ENCODE measurements at regions not wholly inside any gene's neighbourhood (a gene's known extent, or its start where the extent isn't known, plus 50 kb on each side); places are given as distances from the start of the nearest gene placed in this dataset.
A peak's percentile ranks its signal among the peaks of the same experiment; 100 is the strongest.
"Not testable (repeated sequence)": the region's sequence is repeated elsewhere in the genome, so short reads cannot be mapped to it uniquely, and the experiment has no call there.

GRCh38 chr18:39454866-39455265 is 1889.3 kb upstream of the CELF4 start:
- no peak for DNase-seq

DNA sequence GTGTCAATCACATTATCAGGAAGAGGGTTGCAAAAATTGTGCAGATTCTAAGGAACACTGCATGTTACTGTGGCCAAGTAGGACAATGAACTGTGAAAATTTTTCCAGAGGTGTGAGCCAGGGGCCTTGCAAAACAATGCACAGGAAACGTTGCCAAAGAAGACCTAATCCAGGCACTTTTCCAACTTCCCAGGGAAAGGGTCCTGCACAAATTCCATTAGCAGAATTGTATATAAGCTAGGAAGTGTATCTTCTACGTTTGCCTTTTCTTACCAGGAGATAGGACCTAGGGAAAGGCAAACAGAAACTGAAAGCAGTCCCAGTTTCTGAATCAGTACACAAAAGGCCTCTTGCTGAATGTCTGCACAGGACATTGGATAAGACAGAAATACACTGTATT is 1888.3 kb upstream of the CELF4 start:
- no peak for DNase-seq

DNA sequence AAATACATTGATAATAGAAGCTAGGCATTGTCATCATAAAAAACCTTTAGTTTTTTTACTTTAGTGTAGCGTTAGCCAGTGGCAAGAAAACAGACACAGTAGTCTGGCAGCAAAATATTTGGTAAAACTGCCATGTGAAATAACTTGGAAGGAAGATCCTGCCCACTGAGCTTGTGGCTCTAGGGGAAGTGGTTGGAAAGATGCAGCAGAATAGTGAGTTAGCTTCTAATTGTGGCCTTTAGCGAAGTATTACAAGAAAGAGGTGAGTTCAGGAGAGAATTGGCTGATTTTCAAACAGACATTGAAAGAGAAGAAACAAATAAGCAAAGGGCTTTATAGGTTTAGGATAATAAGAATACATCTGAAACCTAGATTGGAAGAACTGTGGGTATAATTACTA is 1887.8 kb upstream of the CELF4 start:
- no peak for DNase-seq

DNA sequence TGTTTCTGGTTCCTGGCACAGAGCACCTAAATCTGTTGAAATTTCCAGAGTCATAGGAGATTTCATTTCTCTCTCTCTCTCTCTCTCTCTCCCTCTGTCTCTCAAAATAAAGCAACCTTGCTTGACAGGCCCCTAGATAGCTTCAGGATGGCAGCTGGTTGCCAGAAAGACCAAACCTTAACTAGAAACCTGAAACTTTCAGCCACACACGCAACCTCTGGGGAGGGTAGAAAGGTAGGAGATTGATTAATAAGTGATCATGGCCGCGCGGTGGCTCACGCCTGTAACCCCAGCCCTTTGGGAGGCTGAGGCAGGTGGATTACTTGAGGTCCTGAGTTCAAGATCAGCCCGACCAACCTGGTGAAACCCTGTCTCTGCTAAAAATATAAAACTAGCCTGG is 1885.4 kb upstream of the CELF4 start:
- DNase-seq: no peak

DNA sequence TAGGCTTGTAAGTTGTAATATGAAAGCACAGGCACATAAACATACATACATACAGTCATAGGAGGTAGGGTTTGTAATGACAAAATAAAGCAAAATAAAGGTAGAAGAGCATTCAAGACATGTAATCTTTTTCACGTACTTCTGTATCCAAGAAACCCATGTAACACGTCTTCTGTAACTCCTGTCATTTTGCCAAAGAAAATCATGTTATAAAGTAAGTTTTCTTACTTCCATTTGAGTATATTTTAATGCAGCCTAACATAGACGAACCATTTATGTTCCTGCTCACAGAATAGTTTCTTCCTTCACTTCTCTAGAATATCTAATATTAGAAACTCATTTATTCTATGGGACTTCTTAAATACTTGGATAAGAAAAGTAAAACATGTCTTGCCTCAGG is 1884.0 kb upstream of the CELF4 start:
- no peak for DNase-seq

DNA sequence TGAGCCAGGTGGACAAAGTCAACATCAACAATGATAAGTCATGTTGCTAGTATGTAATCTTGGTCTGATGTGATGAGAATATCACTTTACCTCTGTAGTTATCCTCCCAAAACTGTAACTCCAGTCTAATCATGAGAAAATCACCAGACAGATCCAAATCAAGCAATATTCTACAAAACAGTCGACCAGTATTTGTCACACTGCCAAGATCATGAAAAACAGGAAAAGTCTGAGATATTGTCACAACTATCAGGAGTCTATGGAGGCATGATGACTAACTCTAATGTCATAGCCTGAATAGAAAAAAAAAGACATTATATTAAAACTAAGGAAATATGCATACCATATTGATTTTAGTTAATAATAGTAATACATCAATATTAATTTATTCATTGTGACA is 1883.3 kb upstream of the CELF4 start:
- no peak for DNase-seq

GRCh38 chr18:39444957-39445356 is 1879.4 kb upstream of the CELF4 start:
- not testable (repeated sequence) for DNase-seq

DNA sequence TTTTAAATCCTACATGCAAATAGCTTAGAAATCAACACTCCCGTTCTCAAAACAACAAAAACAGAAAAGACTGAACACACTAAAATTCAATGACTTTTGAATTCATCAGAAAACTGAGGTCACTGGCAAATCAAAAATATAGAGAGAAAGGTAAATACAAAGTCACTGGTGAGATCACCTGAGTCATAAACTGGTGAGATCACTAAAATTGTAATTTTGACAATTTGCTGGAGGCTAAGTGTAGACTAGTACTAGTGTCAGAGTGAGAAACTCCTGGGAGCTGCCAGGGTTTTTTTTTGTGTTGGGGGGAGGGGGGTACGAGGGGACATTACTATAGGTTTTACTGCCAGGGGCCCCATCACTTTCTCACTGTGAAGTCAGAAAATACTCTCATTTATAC is 1876.0 kb upstream of the CELF4 start:
- no peak for DNase-seq

DNA sequence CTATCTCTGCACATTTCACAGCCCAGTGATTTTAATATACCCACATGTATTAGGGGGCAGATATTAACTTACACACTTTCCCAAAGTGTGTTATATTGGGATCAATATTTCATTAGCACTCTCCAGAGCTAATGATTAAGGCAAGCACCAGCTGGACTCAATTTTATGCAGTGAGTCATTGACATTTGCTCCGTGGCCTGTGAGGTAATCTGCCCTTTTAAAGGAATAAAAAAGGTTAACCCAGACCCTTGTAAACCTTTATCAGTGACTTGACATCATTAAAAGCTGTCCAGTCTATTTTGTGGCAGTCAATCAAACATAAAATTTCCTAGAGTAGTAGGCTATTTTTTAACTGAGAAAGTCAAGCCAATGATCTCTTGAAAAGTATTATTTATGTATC is 1870.4 kb upstream of the CELF4 start:
- DNase-seq: no peak

DNA sequence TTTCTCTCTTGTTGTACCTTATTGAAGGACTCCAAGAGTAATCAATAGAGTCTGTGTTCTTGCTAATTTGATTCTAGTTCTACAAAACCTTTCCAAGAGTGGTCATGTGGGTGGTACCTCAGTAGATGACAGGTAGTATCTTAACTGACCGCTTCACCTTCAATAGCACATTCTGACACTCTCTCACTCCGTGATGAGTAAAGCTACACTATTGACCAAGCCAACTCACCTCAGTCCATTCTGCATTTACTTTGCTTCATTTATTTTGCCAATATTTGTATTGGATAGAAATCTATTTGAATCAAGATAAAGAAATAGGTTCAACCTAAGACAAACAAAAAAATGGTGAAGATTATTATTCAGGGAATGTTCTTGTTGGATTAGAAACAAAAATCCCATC is 1869.6 kb upstream of the CELF4 start:
- DNase-seq: no peak

DNA sequence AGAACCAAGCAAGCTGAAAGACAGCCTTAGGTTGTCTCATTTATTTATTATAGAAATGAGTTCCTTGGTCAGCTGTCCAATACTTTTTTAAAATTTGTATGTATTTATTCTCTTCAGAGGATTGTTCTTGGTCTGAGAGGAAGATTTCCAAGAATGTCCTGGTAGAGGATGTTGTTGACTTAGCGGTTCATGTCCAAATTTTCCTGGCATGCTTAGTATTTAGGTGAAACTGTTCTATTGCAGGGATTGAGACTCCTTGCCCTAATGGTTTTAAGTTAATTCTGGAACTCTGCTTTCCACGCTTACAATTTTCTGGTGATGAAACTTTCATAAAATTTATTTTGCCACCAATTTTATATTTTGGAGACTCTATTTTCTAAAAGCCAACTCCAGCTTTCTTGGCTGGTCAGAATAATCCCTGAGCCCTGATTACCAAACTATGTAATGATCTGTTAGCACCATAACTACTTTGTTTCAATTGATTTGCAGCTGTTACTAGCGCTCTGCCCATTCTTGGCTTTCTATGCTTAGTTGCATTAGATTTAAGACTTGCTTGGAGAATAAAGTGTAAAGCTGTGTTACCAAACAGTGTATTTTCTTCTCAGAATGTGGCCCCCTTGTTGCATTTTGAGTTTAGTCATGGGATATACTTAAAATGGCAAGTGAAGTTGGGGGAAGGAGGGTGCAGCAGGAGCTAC is 1868.8 kb upstream of the CELF4 start:
- no peak for DNase-seq

- no peak for DNase-seq
Measured at GRCh38 chr18:39425172-39425850, 1859.7 kb upstream of the CELF4 start.

- no peak for DNase-seq
Measured at GRCh38 chr18:39424261-39424660, 1858.7 kb upstream of the CELF4 start.

GRCh38 chr18:39421276-39421675 is 1855.7 kb upstream of the CELF4 start:
- DNase-seq: no peak

DNA sequence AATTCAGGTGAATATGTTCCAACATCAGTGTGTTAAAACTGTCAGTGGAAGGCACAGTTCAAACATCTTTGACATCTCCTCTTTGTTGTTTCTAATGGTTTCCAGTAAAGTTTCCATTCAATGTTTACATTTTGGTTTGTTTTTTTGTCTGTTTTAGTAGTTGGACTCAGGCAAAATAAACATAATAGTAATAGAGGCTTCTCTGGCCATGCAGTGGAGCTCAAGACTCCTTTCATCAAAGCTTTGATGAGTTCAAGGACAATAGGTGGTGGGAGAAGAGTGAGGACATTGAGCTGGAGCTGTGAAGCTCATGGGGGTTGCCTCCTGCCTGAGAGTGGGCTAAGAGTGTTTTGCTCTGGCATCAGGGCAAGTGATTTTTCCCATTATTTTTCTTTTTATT is 1853.7 kb upstream of the CELF4 start:
- no peak for DNase-seq

DNA sequence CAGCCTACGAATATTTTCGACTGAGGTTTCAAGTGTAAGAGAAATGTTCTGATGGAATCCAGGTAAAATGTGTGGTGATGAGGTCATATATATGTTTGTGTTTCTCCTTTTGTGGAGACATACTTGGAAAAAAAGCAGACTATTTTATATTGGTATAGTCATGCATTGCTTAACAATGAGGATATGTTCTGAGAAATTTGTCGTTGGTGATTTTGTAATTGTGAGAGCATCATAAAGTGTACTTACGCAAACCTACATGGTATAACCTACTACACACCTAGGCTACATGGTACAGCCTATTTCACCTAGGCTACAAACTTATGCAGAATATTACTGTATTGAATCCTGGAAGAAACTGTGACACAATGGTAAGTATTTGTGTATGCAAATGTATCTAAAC is 1849.9 kb upstream of the CELF4 start:
- no peak for DNase-seq

DNA sequence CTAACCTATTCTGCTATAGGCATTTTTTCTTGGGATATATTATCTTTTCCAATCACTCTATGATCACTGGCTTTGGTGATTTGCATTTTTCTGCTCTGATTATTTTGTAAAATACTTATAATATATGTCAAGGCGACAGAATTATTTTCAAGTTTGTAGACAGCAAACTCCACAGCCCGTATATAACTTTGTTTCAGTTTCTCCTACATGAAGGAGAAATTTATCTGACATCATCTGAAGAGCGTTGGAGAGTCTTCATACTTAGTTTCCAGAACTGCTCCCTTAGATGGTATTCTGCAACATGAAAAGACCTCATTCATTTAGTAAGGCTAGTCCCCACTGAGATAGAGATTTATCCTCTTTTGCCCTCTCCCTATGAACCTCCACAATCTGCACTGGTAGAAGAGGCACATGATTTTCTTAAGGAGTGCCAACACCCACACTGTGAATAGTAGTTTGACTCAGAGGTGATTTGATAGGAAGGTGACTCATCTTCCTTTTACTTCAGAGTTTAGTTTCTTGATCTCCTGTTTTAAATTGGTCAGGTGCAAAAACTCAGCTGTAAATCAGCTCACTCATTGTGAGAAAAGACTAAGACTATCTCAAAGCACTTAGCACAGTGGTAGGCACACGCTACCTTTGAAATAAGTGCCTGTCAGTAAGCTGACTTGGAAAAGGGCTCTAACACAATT is 1848.6 kb upstream of the CELF4 start:
- no peak for DNase-seq

DNA sequence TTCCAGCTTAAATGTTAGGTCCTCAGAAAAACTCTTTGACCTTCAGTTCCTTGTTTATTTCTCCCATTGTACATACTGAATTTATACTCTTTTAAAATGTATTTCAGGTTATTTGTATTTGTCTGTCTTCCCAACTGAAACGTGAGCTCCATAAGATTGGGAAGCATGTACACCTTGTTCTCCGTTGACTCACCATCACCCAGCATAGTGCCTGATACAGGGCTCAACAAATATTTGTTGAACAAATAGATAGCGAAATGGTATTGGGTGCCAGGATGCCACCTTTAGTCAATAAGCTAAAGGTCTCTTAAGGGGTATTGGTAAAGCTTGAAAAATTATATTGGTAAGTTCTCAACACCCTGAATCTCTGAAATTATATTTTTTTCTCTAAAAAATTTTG is 1841.3 kb upstream of the CELF4 start:
- DNase-seq: peak; percentile 10

- no peak for DNase-seq
Measured at GRCh38 chr18:39403121-39403520, 1837.5 kb upstream of the CELF4 start.

DNA sequence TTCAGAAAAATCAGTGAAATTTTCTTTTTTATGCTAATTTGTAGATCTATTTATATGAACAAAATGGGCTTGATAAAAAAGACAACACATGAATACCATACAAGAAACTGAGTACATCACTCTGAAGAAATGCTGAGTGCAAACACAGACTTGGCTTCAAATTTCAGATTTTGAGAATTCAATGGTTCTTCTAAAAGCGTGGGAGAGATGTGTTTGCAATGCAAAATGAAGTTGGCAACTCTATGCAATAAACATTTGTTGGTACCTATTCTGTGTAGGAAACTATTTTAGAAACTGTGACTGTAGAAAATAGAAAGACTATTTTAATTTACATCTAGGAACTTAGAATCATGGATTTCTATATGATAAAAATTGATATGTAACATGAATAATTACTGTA is 1834.1 kb upstream of the CELF4 start:
- DNase-seq: no peak

DNA sequence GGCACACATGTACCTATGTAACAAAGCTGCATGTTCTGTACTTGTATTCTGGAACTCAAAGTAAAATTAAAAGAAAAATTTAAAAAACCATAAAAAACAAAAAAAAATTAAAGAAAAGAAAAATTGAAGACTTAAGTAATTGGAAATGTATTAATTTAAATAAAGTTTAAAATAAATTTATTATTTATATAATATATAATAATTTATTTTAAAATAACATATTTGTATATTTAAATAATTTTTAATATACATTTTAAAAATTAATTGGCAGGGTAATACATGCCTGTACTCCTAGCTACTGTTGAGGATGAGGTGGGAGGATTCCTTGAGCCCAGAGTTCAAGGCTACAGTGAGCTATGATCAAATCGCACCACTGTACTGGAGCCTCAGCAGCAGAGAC is 1830.6 kb upstream of the CELF4 start:
- DNase-seq: no peak

DNA sequence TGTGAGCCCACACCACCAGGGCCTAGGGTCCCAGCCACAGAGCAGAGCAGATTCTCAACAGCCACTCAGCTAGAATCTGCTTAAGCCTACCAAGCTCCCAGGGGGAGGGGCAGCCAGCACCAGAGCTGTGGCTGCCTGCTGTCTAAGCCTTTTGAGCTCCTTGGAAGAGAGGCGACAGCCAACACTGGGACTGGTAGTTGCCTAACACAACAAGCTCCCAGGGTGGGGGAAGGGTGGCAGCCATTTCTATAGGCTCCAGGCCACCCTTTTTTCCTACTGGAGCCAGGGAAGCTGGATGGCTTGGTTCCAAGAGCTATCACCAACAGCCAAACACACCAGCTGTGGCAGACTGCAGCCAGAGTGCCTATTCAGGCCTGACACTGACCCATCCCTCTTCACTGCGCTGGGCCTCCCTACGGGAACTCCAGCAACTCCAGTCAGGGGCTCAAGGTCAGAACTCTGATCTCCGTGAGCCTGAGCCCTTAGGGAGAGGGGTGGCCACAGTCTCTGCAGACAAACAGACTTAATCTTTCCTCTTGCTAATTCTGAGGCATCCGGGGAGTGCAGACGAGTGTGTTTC is 1824.3 kb upstream of the CELF4 start:
- DNase-seq: peak; percentile 39

GRCh38 chr18:39380866-39381265 is 1815.3 kb upstream of the CELF4 start:
- no peak for DNase-seq

GRCh38 chr18:39380186-39380725 is 1814.7 kb upstream of the CELF4 start:
- DNase-seq: no peak
